ENCODE measurements at regions not wholly inside any gene's neighbourhood (a gene's known extent, or its start where the extent isn't known, plus 50 kb on each side); places are given as distances from the start of the nearest gene placed in this dataset.

DNA sequence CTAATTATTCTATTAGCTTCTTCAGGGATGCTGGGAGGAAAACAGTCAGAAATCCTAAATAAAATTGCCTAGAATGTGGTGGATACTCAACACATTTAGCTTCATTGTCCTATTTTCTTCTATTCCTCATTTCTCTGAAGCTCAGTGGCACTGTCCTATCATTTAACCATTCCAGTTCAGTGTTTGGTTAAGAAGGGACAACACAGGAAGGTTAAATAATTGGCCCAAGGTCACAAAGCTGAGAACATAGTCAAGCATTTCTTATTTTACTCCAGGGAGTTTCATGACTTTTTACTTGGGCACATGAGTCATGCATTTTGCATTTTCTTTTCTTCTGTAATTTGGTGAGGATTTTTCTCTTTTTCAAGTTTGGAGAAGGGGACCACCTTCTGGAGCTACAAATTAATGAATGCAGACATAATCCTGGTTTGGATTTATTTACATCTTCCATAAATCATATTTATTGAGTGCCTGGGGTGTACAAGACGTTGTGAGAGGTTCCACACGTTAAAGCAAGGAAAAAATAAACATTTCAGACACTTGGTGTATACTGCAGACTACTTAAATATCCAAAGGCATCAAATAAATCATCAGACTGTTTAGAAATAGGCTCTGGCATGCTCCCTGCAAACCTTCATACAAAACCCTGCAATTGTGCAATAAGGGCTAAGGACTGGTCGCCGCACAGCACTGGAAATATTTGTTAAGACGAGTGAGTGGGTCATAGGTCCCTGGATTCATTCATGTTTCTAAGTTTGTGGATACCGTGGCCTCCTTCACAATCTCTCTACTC lies 263.9 kb downstream of the MAF start:
- no peak for TF ChIP-seq REST (IDR thresholded peaks at IDR 0.05; ENCODE audit: unreplicated experiment)
- TF ChIP-seq CTCF (conservative IDR thresholded peaks at IDR 0.05; ENCODE audit: low read depth in 2 of 2): no peak
- no peak for TF ChIP-seq EZH2 (IDR thresholded peaks at IDR 0.05; ENCODE audit: low read depth, unreplicated experiment)
